ENCODE measurements at regions not wholly inside any gene's neighbourhood (a gene's known extent, or its start where the extent isn't known, plus 50 kb on each side); places are given as distances from the start of the nearest gene placed in this dataset.

DNA sequence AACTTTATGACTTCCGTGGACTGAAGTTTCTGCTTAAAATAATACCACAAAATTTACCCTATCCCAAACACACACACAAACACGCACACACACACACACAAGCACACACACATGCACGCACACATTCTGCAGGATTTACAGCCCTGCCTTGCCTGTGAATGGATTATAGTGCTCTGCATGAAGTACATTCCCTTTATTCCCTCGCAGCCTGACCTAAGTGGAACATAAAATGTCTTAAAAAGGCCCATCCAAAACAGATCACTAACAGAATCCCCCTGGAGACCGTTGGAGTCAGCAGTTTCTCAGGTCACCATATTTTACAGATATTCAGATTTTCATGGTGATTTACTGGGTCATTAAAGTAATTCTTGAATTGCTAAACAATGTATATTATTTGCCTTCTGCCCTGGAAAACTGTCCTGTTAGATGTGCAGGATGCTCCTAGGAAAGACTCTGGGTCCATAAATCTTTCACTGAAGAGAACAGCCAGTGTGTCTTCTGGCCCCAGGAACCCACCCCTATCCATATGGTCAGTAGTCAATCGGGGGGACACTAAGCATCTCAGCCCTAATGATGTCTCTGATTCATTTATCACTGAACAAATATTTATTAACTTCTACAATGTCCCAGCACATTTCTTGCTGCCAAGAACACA lies 587.7 kb upstream of the BOD1L1 start:
- no peak overlapping the region for H3K4me3 ChIP-seq (ENCODE audit: extremely low read depth in 1 of 4, insufficient read depth in 2 of 4, low read depth in 3 of 4, low read length in 4 of 4)
- peaks cover 10 to 15% of the 10 kb centered on the region in 2 experiments for H3K9me3 ChIP-seq (ENCODE audit: insufficient read depth in 2 of 2, low read depth in 1 of 2, low read length in 1 of 2)
- H3K14ac ChIP-seq (ENCODE audit: insufficient read length), result no peak overlapping the region
- H3K27me3 ChIP-seq (replicated peaks in 1 of 4; ENCODE audit: control insufficient read depth in 3 of 4, extremely low read depth in 1 of 4, insufficient read depth in 3 of 4, low read length in 3 of 4), result no peaks in the 10 kb centered on the region
- no peak overlapping the region for H4K91ac ChIP-seq (replicated peaks; ENCODE audit: insufficient read length, low read length)
- H2BK5ac ChIP-seq (ENCODE audit: low read depth, low read length), result no peak overlapping the region
- TF ChIP-seq CEBPB (IDR thresholded peaks at IDR 0.05; ENCODE audit: low read depth, low read length) (no peak), NRF1 (IDR thresholded peaks at IDR 0.05; ENCODE audit: low read depth, low read length) (no peak), SIN3A (conservative IDR thresholded peaks at IDR 0.05 in 1 of 2, IDR thresholded peaks at IDR 0.05 in 1 of 2; ENCODE audit: low read depth in 1 of 2, low read length in 2 of 2) (no peak), ZNF274 (IDR thresholded peaks at IDR 0.05; ENCODE audit: borderline replicate concordance, extremely low read depth, low read length) (no peak), BRCA1 (IDR thresholded peaks at IDR 0.05; ENCODE audit: low read depth, low read length) (no peak)
- no peaks in the 10 kb centered on the region for H3K4me1 ChIP-seq (replicated peaks in 1 of 4; ENCODE audit: control insufficient read depth in 3 of 4, insufficient read depth in 4 of 4, low read length in 3 of 4)
- H3K4me2 ChIP-seq (ENCODE audit: insufficient read depth in 1 of 2, low read depth in 2 of 2, low read length in 2 of 2), result no peak overlapping the region
- FAIRE-seq (no peak), DNase-seq (ENCODE audit: low read depth in 1 of 2, low spot score in 2 of 2) (no peak)
- H2BK120ac ChIP-seq (replicated peaks; ENCODE audit: low read depth, low read length), result no peak overlapping the region
- H2BK20ac ChIP-seq (ENCODE audit: low read length), result no peak overlapping the region
- no peaks in the 10 kb centered on the region for H4K20me1 ChIP-seq (replicated peaks in 1 of 2; ENCODE audit: control insufficient read depth in 1 of 2, insufficient read depth in 2 of 2, low read length in 2 of 2)
- H2BK12ac ChIP-seq (ENCODE audit: low read depth, low read length), result no peak overlapping the region
- CTCF ChIA-PET (ENCODE audit: partially characterized antibody), result interaction anchor here (1.0 kb wide), 1 partner anchor 10 kb away, joined by 3 read pairs; no protein-coding TSS in a partner anchor
- no peak overlapping the region; the same call in 1 of the 2 replicates for H4K8ac ChIP-seq (ENCODE audit: extremely low read depth, insufficient read depth, low read length)
- POLR2A ChIA-PET (ENCODE audit: partially characterized antibody), result no interaction called here
- H3K23ac ChIP-seq (ENCODE audit: insufficient read length), result no peak overlapping the region
- H3K79me2 ChIP-seq (ENCODE audit: control insufficient read depth in 1 of 2, insufficient read depth in 2 of 2, low read length in 2 of 2), result no peaks in the 10 kb centered on the region
- H3K27ac ChIP-seq (ENCODE audit: low read depth, low read length), result no peak overlapping the region
- no peaks in the 10 kb centered on the region; the same call in 1 of the 2 replicates for H3K23me2 ChIP-seq (ENCODE audit: low read depth, low read length)
- H3K18ac ChIP-seq (ENCODE audit: extremely low read depth, low read length), result no peak overlapping the region
- no peak overlapping the region for H3K4ac ChIP-seq (replicated peaks; ENCODE audit: insufficient read length, low read depth, low read length)
- H2AK5ac ChIP-seq (ENCODE audit: low read depth, low read length), result no peak overlapping the region
- H2AFZ ChIP-seq (ENCODE audit: low read length), result no peak overlapping the region
- no peak overlapping the region for H3K9ac ChIP-seq (replicated peaks in 1 of 4; ENCODE audit: extremely low read depth in 1 of 4, low read depth in 3 of 4, low read length in 3 of 4)
- H2BK15ac ChIP-seq (ENCODE audit: low read length), result no peak overlapping the region
- H3K79me1 ChIP-seq (ENCODE audit: low read depth, low read length), result no peaks in the 10 kb centered on the region
- H3K36me3 ChIP-seq (ENCODE audit: control insufficient read depth in 2 of 4, insufficient read depth in 4 of 4, low read length in 3 of 4), result peaks cover 0 to 3% (median 0%) of the 10 kb centered on the region in 4 experiments; a peak in 1 of 8 replicates
- H3K56ac ChIP-seq (replicated peaks; ENCODE audit: insufficient read length, low read depth, low read length), result no peak overlapping the region
- H4K5ac ChIP-seq (ENCODE audit: insufficient read length, low read depth, low read length), result no peak overlapping the region
- WGBS, 2 experiments (ENCODE audit: extremely low coverage in 1 of 2, insufficient coverage in 1 of 2, insufficient read length in 1 of 2, insufficient replicate concordance in 2 of 2, low coverage in 1 of 2, low lambda C conversion rate in 2 of 2, missing lambda C conversion rate in 1 of 2), result 91% methylated on average over 6 of the region's 6 CpGs; no CpG with 5 or more reads in 1 of the 2 experiments

All from H1 (cell line).